ENCODE measurements at regions not wholly inside any gene's neighbourhood (a gene's known extent, or its start where the extent isn't known, plus 50 kb on each side); places are given as distances from the start of the nearest gene placed in this dataset.

GRCh38 chr15:45904019-45904418 lies 269.2 kb downstream of the SQOR start:
- no peak overlapping the region for H4K5ac ChIP-seq (ENCODE audit: low read depth, low read length)
- POLR2A ChIA-PET (ENCODE audit: unreplicated experiment) = no interaction called here
- TF ChIP-seq MAZ (IDR thresholded peaks at IDR 0.05; ENCODE audit: borderline replicate concordance, low read depth, low read length) = no peak
- intact Hi-C loops (cut with micrococcal nuclease) = no loop called here
- no peak overlapping the region for H3K18ac ChIP-seq (ENCODE audit: low read depth, low read length)
- H4K8ac ChIP-seq (ENCODE audit: low read depth in 2 of 2, low read length in 2 of 2) = no peak overlapping the region
- no peak overlapping the region for H3K14ac ChIP-seq (replicated peaks; ENCODE audit: low read depth, low read length)
- dilution Hi-C loops (cut with HindIII; ENCODE audit: low sequenced_read_pairs, unreplicated experiment) = no loop called here
- H3K36me3 ChIP-seq (ENCODE audit: control insufficient read depth, insufficient read depth, low read length) = no peaks in the 10 kb centered on the region
- no peak overlapping the region for H2AK5ac ChIP-seq (ENCODE audit: low read depth, low read length)
- H2BK15ac ChIP-seq (ENCODE audit: low read depth, low read length) = no peak overlapping the region
- H3K9me1 ChIP-seq (ENCODE audit: insufficient read depth, low read length) = no peaks in the 10 kb centered on the region
- CTCF ChIA-PET = no interaction called here
- no peak overlapping the region for H3K4me3 ChIP-seq (ENCODE audit: insufficient read depth, low read depth, low read length)
- in situ Hi-C loops (cut with MboI; ENCODE audit: low sequenced_read_pairs) = no loop called here
- DNase-seq (no peak), ATAC-seq (ENCODE audit: low read depth) (no peak)
- no peak overlapping the region for H2AFZ ChIP-seq (replicated peaks; ENCODE audit: low read length, poor library complexity)
- H3K9ac ChIP-seq (ENCODE audit: low read depth, low read length) = no peak overlapping the region
- H3K23ac ChIP-seq (ENCODE audit: low read depth, low read length) = no peak overlapping the region
- no peaks in the 10 kb centered on the region for H4K20me1 ChIP-seq (ENCODE audit: insufficient read depth, low read length)
- no peak overlapping the region for H3K27ac ChIP-seq (ENCODE audit: insufficient read depth, low read length)
- H2BK5ac ChIP-seq (ENCODE audit: low read depth, low read length, poor library complexity, severe bottlenecking) = no peak overlapping the region
- BruUV-seq (replicated peaks) = no TSS peak
- H3K4me2 ChIP-seq (ENCODE audit: low read depth, low read length) = no peak overlapping the region
- no peak overlapping the region for H2BK20ac ChIP-seq (ENCODE audit: low read depth, low read length)
- H3K79me1 ChIP-seq (ENCODE audit: low read depth in 1 of 2, low read length in 2 of 2) = no peaks in the 10 kb centered on the region
- no peak overlapping the region for H3K4ac ChIP-seq (ENCODE audit: low read depth, low read length)
- H3K9me3 ChIP-seq (ENCODE audit: control insufficient read depth, insufficient read depth, low read length) = peaks cover 4% of the 10 kb centered on the region
- WGBS, 2 experiments (ENCODE audit: extremely low coverage in 2 of 2, insufficient read length in 1 of 2) = no CpG with 5 or more reads among the region's 3 CpGs
- H3K56ac ChIP-seq (ENCODE audit: extremely low read depth, insufficient read depth, low read length) = no peak overlapping the region
- no peaks in the 10 kb centered on the region for H3K4me1 ChIP-seq (ENCODE audit: control insufficient read depth, insufficient read depth, low read length)
- no peaks in the 10 kb centered on the region for H3K27me3 ChIP-seq (ENCODE audit: control insufficient read depth, insufficient read depth, low read length)
- H2BK120ac ChIP-seq (ENCODE audit: low read depth, low read length) = no peak overlapping the region
- H4K91ac ChIP-seq (ENCODE audit: insufficient read depth, low read depth, low read length) = no peak overlapping the region
- H2AK9ac ChIP-seq (replicated peaks; ENCODE audit: low read depth, low read length, poor library complexity) = no peak overlapping the region

Measured in IMR-90 (cell line).